HTR-8/SVneo (cell line): ENCODE measurements at regions not wholly inside any gene's neighbourhood (a gene's known extent, or its start where the extent isn't known, plus 50 kb on each side); places are given as distances from the start of the nearest gene placed in this dataset.
"Not testable (repeated sequence)": the region's sequence is repeated elsewhere in the genome, so short reads cannot be mapped to it uniquely, and the experiment has no call there.

Experiments used
- DNase-seq: peaks from one replicate; pipeline ENCODE4 v3.0.0; 2011; ENCODE audit warnings: low spot score, mixed read lengths; ENCODE audit not compliant: insufficient read length
- FAIRE-seq: peaks from 2 replicates; lab custom pipeline; 2011; peaks lifted over from hg19 to GRCh38; lab: Jason Lieb, UNC

GRCh38 chr5:136812270-136812669 lies 446.9 kb upstream of the TRPC7 start:
- FAIRE-seq, result not testable (repeated sequence)

GRCh38 chr5:136811551-136811950 lies 446.2 kb upstream of the TRPC7 start:
- no peak for FAIRE-seq

More at GRCh38 chr5:136812270-136812669, 446.9 kb upstream of the TRPC7 start:
- DNase-seq, result not testable (repeated sequence)

GRCh38 chr5:136811086-136811485 lies 445.7 kb upstream of the TRPC7 start:
- FAIRE-seq, result no peak
- DNase-seq, result no peak

More at GRCh38 chr5:136811551-136811950, 446.2 kb upstream of the TRPC7 start:
- DNase-seq, result no peak

- DNase-seq (no peak), FAIRE-seq (no peak)
Observed at GRCh38 chr5:136810261-136810801, 445.0 kb upstream of the TRPC7 start.

- DNase-seq (no peak), FAIRE-seq (no peak)
Observed at GRCh38 chr5:136809382-136809781, 444.0 kb upstream of the TRPC7 start.

- DNase-seq, result no peak
- FAIRE-seq, result no peak
Observed at GRCh38 chr5:136808756-136809155, 443.4 kb upstream of the TRPC7 start.

- FAIRE-seq (no peak), DNase-seq (no peak)
Observed at GRCh38 chr5:136805466-136805865, 440.1 kb upstream of the TRPC7 start.

- no peak for FAIRE-seq
- DNase-seq, result no peak
Observed at GRCh38 chr5:136802383-136802782, 437.0 kb upstream of the TRPC7 start.

GRCh38 chr5:136799806-136800372 lies 434.5 kb upstream of the TRPC7 start:
- FAIRE-seq, result no peak
- DNase-seq, result no peak

GRCh38 chr5:136793300-136793699 lies 428.0 kb upstream of the TRPC7 start:
- no peak for FAIRE-seq
- no peak for DNase-seq

GRCh38 chr5:136781464-136781863 lies 416.1 kb upstream of the TRPC7 start:
- no peak for FAIRE-seq
- DNase-seq, result peak; percentile 11

GRCh38 chr5:136780518-136780917 lies 415.2 kb upstream of the TRPC7 start:
- no peak for FAIRE-seq
- DNase-seq, result no peak

GRCh38 chr5:136776022-136776927 lies 410.9 kb upstream of the TRPC7 start:
- no peak for DNase-seq
- FAIRE-seq, result no peak

- FAIRE-seq (no peak), DNase-seq (no peak)
Observed at GRCh38 chr5:136772491-136772890, 407.1 kb upstream of the TRPC7 start.

GRCh38 chr5:136769900-136770684 lies 404.7 kb upstream of the TRPC7 start:
- FAIRE-seq, result peak; percentile 28
- DNase-seq, result peak; percentile 72

GRCh38 chr5:136769093-136769492 lies 403.7 kb upstream of the TRPC7 start:
- no peak for DNase-seq
- no peak for FAIRE-seq

- FAIRE-seq (no peak), DNase-seq (no peak)
Observed at GRCh38 chr5:136768457-136768856, 403.1 kb upstream of the TRPC7 start.

- DNase-seq, result peak; percentile 26
- peak; percentile 16 for FAIRE-seq
Observed at GRCh38 chr5:136766456-136766855, 401.1 kb upstream of the TRPC7 start.

- FAIRE-seq, result no peak
Observed at GRCh38 chr5:136764601-136765000, 399.3 kb upstream of the TRPC7 start.

GRCh38 chr5:136763548-136763947 lies 398.2 kb upstream of the TRPC7 start:
- FAIRE-seq, result no peak
- DNase-seq, result no peak

More at GRCh38 chr5:136764601-136765000, 399.3 kb upstream of the TRPC7 start:
- DNase-seq, result no peak
